GM19468 (cell line): ENCODE measurements at regions not wholly inside any gene's neighbourhood (a gene's known extent, or its start where the extent isn't known, plus 50 kb on each side); places are given as distances from the start of the nearest gene placed in this dataset.

ENCODE experiments used
- ATAC-seq: cut with Tn5 transposase; IDR thresholded peaks from one replicate; pipeline ENCODE4 v1.9.1; 2021; ENCODE audit warnings: mild to moderate bottlenecking, moderate library complexity, moderate number of reproducible peaks; ENCODE audit not compliant: unreplicated experiment; ENCODE audit errors: extremely low read depth

GRCh38 chr14:86310148-86310547 is 780.2 kb downstream of the FLRT2 start:
- ATAC-seq: no peak

- ATAC-seq: no peak
Observed at GRCh38 chr14:86305058-86305457, 775.1 kb downstream of the FLRT2 start.

- ATAC-seq: no peak
Observed at GRCh38 chr14:86299994-86300393, 770.0 kb downstream of the FLRT2 start.

- ATAC-seq: no peak
Observed at GRCh38 chr14:86296173-86296572, 766.2 kb downstream of the FLRT2 start.

DNA sequence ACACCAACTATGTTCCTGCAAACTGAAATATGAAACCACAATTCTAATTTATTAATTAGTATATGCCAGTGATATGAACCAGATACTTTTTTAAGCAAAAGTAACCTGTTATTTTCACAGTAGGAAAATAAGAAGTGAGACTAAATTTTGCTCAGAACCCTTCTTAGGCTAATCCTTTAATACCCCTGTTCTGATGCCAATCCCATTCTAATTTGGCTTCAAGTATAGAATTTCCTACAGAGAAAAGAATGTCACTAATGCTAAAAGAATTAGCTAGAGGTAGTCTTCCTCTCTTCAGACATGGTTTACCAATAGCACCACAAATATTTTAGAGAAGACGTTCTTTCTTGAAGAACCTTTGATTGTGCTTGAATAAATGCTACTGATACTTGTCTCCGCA is 758.4 kb downstream of the FLRT2 start:
- no peak for ATAC-seq

- no peak for ATAC-seq
Observed at GRCh38 chr14:86279405-86279804, 749.5 kb downstream of the FLRT2 start.

- ATAC-seq: no peak
Observed at GRCh38 chr14:86257973-86258372, 728.0 kb downstream of the FLRT2 start.

DNA sequence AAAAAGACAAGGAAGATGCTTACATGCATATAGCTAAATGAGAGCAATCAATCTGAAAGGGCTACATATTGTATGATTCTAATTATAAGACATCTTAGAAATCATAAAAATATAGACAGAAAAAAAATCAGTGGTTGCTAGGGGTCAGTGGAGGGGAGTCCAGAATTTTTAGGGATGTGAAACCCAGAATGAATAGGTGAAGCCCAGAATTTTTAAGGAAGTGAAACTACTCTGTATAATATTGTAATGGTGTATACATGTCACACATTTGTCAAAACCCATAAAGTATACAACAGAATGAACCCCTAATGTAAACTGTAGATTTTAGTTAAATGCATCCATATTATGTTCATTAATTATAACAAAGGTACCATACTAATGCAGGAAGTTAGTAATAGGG is 713.2 kb downstream of the FLRT2 start:
- no peak for ATAC-seq

- no peak for ATAC-seq
Observed at GRCh38 chr14:86237733-86238132, 707.8 kb downstream of the FLRT2 start.

- ATAC-seq: no peak
Observed at GRCh38 chr14:86221755-86222154, 691.8 kb downstream of the FLRT2 start.

DNA sequence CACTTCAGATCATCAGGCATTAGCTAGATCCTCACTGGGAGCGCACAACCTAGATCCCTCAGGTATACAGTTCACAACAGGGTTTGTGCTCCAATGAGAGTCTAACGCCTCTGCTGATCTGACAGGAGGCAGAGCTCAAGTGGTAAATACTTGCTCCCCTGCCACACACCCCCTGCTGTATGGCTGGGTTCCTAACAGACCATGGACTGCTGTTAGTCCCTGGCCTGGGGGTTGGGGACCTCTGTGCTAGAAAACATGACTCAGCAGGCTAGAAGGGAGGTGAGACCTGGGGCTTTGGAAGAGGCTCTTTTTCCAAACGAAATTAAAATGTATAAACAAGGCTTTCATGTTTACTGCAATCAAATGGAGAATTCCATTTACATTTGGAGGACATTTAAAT is 691.1 kb downstream of the FLRT2 start:
- ATAC-seq: no peak

DNA sequence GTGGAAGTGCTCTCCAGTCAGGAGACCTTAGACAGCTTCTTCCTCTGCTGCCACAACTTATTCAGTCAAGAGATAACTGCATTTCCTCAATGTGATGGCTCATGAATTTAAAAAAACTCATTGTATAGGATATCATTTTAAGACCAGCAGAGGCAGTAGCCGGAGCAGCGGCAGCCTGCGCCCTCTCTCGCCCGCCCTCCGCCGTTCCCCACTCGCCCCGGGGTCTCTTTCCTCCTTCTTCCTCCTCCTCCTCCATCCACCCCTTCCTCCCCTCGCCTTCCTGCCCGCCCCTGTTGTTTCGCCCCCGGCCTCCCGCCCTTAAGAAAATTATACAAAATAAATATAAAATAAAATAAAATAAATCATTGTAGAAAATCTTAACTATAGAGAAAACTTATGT is 687.6 kb downstream of the FLRT2 start:
- ATAC-seq: no peak

DNA sequence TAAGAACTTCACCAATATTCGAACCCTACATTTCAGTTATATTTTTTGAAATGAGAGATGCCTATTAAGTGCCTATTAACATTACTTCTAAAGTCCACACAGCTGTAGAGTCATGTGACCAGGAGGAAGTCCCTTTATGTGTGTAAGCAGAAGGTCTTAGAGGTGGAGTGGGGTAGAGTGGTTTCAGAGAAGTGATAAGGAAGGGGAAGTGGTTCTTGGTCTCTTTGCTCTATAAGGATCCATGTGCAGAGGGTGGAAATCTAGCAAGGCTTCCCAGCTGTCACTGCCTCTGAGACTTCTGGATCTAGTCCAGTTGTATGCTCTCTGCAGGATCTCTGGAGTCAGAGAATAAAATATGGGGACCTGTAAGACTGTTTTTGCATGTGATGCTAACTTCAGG is 673.9 kb downstream of the FLRT2 start:
- no peak for ATAC-seq

DNA sequence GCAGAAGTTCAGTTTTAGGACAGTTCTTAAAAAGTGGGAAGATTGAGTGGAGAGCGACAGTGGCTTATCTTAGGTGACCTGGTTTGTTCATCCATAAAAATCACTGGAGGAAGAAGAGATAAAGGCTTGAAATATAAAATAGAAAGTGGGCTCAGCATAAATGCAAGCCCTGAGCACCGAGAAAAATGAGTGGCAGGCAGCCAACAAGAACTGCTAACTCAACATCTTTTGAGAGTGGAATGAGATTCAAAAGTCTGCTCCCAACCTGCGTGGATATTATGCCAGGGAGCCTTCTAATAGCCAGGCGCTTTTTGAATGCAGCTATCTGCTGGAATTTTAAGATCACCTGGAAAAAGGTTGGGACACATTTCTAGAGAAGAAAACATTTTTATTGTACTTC is 666.5 kb downstream of the FLRT2 start:
- ATAC-seq: no peak

- no peak for ATAC-seq
Observed at GRCh38 chr14:86193756-86194155, 663.8 kb downstream of the FLRT2 start.

DNA sequence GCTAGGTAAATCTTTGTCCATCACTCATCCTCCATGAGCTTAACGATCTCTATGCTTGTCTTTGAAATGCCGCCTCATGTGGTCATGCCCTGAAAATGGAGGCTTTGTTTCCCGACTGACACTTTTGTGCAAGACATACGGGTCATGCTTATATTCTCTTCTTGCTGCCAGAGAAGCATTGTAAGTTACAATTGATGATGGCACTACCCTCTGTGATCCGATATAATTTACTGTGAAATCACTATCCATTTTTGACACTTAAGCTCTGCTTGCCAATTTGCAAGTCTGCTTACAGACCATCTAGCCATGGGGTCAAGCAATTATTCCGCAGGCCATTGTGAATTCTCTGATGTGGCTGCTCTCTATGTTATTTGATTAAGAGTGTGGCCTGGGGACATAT is 650.0 kb downstream of the FLRT2 start:
- ATAC-seq: no peak

GRCh38 chr14:86168371-86168770 is 638.4 kb downstream of the FLRT2 start:
- ATAC-seq: no peak

DNA sequence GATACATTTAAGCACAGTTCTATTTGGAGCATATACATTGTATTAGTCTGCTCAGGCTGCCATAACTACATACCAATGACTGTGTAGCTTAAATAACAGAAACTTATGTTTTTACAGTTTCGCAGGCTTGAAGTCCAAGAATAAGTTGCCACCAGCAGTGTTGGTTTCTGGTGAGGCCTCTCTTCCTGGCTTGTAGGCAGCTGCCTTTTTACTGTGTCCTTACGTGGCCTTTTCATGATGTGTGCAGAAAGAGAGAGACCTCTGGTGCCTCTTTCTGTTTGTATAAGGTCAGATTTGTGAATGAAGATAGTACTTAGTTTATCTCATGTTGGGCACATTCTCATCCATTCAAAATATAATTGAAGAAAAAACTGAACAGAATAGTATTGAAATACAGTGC is 636.6 kb downstream of the FLRT2 start:
- ATAC-seq: no peak

DNA sequence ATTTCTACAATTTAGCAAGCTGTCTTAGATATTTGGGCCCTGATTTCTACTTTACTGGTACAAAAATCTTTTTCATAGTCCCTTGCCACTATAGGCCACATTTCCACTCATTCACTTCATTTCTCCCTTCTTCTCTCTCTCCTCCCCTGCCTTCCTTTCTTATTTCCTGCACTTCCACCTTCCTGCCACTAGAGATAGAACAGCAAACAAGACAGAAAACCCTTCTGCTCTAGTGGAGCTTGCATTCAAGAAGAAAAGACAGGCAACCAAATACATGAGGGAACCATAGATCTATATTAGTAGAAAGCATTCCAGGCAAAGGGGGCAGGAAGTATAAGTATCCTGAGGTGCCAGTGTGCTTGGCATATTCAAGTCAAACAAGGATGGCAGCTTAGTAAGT is 623.5 kb downstream of the FLRT2 start:
- ATAC-seq: no peak

DNA sequence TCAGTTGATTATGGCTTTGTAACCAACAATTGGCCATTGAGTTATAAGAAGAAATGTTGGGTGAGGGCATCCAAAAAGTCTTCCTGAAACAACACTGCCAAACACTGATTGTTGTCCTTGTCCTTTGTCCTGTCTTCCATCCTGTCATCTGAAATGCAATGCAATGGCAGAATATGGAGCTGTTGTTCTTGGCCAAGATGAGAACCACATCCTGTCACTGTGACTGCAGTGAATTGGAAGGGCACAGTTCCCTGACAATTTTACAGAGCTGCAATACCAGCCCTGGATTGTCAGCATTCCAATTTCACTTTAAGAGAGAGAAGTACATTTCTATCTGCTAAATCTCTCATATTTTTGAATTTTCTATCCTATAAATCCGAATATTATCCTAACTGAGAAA is 613.3 kb downstream of the FLRT2 start:
- no peak for ATAC-seq

GRCh38 chr14:86141966-86142365 is 612.0 kb downstream of the FLRT2 start:
- no peak for ATAC-seq

DNA sequence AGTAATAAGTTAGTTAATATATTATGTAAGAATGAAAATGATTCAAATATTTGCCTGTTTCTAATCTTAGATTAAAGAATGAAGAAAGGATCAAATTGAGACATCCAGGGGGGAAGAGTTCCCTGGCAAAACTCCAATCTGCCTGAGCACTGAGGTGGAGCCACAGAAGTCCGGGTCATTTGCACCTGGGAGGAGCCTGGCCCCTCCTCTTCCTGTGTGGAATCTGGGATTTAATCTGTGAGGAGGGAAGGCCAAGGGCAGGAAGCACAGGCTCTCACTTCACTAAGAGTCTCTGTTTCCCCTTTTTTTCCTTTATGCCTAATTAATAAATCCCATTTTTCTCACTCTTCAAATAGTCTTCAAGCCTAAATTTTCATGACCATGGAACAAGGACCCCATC is 599.5 kb downstream of the FLRT2 start:
- no peak for ATAC-seq

- no peak for ATAC-seq
Observed at GRCh38 chr14:86124328-86124727, 594.4 kb downstream of the FLRT2 start.
